Left ventricle myocardium inferior (tissue), 1 donor: ENCODE measurements at regions not wholly inside any gene's neighbourhood (a gene's known extent, or its start where the extent isn't known, plus 50 kb on each side); places are given as distances from the start of the nearest gene placed in this dataset.
"Not testable (repeated sequence)": the region's sequence is repeated elsewhere in the genome, so short reads cannot be mapped to it uniquely, and the experiment has no call there.

Experiments
- DNase-seq: peaks from one replicate; pipeline ENCODE4 v3.0.0-alpha.2; 2020
- H3K27ac ChIP-seq: fragments of 200-600 bp; replicated peaks from 2 replicates; pipeline ENCODE4 v1.8.0; 2021
- H3K27me3 ChIP-seq: fragments of 200-600 bp; 2 replicates; pipeline ENCODE4 v1.8.0; 2021; ENCODE audit warnings: low read depth
- H3K36me3 ChIP-seq: fragments of 200-600 bp; 2 replicates; pipeline ENCODE4 v1.8.0; 2021
- H3K4me1 ChIP-seq: fragments of 200-600 bp; 2 replicates; pipeline ENCODE4 v1.8.0; 2021
- H3K4me3 ChIP-seq: fragments of 200-600 bp; 2 replicates; pipeline ENCODE4 v1.8.0; 2021; ENCODE audit warnings: mild to moderate bottlenecking, moderate library complexity
- H3K9me3 ChIP-seq: fragments of 200-600 bp; replicated peaks from 2 replicates; pipeline ENCODE4 v1.8.0; 2021
- intact Hi-C: fragments of 100-400 bp; cut with micrococcal nuclease; formaldehyde crosslinking; loops from one replicate; pipeline ENCODE4 v1.11.0; 2022
- TF ChIP-seq, protein P1 (sequence below): fragments of 200-600 bp; IDR thresholded peaks from 2 replicates; pipeline ENCODE4 v1.8.0; 2021; ENCODE audit warnings: antibody characterized with exemption, mild to moderate bottlenecking, borderline replicate concordance
- donor health status: DM: no; HTN: yes; CAD: no; lungs with severe emphysema.

DNA sequence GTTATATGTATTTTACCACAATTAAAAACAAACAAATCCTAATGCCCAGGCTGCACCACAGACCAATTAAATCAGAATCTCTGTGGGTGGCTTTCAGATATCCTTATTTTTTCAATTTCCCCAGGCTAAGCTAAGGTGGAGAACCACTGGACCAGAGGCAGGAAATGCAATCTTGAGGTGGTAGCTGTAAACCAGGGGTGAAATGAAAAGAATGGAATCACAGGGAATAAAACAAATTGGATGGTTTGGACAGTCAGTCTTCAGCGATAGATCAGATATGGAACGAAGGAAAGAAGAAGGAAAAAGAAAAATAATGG, 215.4 kb downstream of the KCNRG start:
- Histone ChIP-seq H3K4me1 (peaks cover 3% of the 10 kb centered on the region), H3K9me3 (no peaks in the 10 kb centered on the region), H3K36me3 (no peaks in the 10 kb centered on the region), H3K4me3 (no peak overlapping the region), H3K27ac (no peak overlapping the region), H3K27me3 (no peaks in the 10 kb centered on the region)
- TF ChIP-seq, protein P1, sequence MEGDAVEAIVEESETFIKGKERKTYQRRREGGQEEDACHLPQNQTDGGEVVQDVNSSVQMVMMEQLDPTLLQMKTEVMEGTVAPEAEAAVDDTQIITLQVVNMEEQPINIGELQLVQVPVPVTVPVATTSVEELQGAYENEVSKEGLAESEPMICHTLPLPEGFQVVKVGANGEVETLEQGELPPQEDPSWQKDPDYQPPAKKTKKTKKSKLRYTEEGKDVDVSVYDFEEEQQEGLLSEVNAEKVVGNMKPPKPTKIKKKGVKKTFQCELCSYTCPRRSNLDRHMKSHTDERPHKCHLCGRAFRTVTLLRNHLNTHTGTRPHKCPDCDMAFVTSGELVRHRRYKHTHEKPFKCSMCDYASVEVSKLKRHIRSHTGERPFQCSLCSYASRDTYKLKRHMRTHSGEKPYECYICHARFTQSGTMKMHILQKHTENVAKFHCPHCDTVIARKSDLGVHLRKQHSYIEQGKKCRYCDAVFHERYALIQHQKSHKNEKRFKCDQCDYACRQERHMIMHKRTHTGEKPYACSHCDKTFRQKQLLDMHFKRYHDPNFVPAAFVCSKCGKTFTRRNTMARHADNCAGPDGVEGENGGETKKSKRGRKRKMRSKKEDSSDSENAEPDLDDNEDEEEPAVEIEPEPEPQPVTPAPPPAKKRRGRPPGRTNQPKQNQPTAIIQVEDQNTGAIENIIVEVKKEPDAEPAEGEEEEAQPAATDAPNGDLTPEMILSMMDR: no peak
- intact Hi-C loops: no loop called here
- DNase-seq: no peak

DNA sequence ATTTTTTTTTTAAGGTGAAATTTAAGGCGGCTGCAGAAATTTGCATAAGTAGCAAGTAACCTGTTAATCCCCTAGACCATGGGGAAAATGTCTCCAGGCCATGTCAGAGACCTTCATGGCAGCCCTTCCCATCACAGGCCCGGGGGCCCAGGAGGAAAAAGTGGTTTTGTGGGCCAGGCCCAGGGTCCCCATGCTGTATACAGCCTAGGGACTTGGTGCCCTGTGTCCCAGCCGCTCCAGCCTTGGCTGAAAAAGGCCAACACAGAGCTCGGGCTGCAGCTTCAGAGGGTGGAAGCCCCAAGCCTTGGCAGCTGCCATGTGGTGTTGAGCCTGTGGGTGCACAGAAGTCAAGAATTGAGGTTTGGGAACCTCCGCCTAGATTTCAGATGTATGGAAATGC, 218.3 kb downstream of the KCNRG start:
- intact Hi-C loops, H3K27me3 ChIP-seq, H3K9me3 ChIP-seq, H3K27ac ChIP-seq, DNase-seq, H3K36me3 ChIP-seq, H3K4me1 ChIP-seq, H3K4me3 ChIP-seq: not testable (repeated sequence)

- Histone ChIP-seq H3K36me3 (no peaks in the 10 kb centered on the region), H3K9me3 (no peaks in the 10 kb centered on the region), H3K27ac (no peak overlapping the region), H3K4me3 (no peak overlapping the region), H3K4me1 (no peaks in the 10 kb centered on the region), H3K27me3 (no peaks in the 10 kb centered on the region)
- intact Hi-C loops: no loop called here
- no peak for DNase-seq
- TF ChIP-seq, protein P1: no peak
These were observed 220.5 kb downstream of the KCNRG start for GRCh38 chr13:50235604-50236342.

DNA sequence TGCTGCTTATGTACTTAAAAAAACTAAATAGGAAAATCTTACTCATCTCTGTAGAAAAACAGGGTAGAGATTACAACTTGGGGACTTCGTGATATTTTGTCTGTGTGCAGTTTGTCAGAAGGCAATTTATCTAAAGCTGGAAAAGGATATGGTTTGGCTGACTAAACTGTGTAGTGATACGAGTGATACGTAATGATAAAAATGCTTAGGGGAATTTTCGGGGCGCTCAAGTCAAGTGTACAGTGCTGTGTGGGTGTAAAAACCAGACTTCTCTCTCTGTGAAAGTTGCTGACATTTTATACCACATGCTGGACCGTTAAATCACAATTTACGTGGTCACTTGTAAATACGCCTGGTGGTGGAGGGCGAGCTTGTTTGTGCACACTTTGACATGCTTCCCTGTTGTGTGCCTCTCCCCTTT, 221.7 kb downstream of the KCNRG start:
- DNase-seq: no peak
- intact Hi-C loops: no loop called here
- Histone ChIP-seq H3K36me3 (no peaks in the 10 kb centered on the region), H3K4me3 (no peak overlapping the region), H3K9me3 (no peaks in the 10 kb centered on the region), H3K27ac (no peak overlapping the region), H3K4me1 (no peaks in the 10 kb centered on the region), H3K27me3 (no peaks in the 10 kb centered on the region)
- TF ChIP-seq, protein P1: no peak

- no peaks in the 10 kb centered on the region for H3K36me3 ChIP-seq
- no peak overlapping the region for H3K27ac ChIP-seq
- TF ChIP-seq, protein P1: no peak
- DNase-seq: no peak
- H3K4me1 ChIP-seq: no peaks in the 10 kb centered on the region
- H3K4me3 ChIP-seq: no peak overlapping the region
- H3K27me3 ChIP-seq: no peaks in the 10 kb centered on the region
- intact Hi-C loops: no loop called here
- no peaks in the 10 kb centered on the region for H3K9me3 ChIP-seq
These were observed 223.7 kb downstream of the KCNRG start for GRCh38 chr13:50238922-50239321.

- H3K27ac ChIP-seq: no peak overlapping the region
- no peak overlapping the region for H3K4me3 ChIP-seq
- H3K27me3 ChIP-seq: no peaks in the 10 kb centered on the region
- H3K36me3 ChIP-seq: no peaks in the 10 kb centered on the region
- DNase-seq: no peak
- intact Hi-C loops: no loop called here
- TF ChIP-seq, protein P1: no peak
- H3K4me1 ChIP-seq: no peaks in the 10 kb centered on the region
- no peaks in the 10 kb centered on the region for H3K9me3 ChIP-seq
These were observed 226.2 kb downstream of the KCNRG start for GRCh38 chr13:50241479-50241878.
